Astrocyte of the cerebellum (primary cell): ENCODE measurements at regions not wholly inside any gene's neighbourhood (a gene's known extent, or its start where the extent isn't known, plus 50 kb on each side); places are given as distances from the start of the nearest gene placed in this dataset.

Source experiments
- DNase-seq: peaks from one replicate; pipeline ENCODE4 v3.0.0-alpha.2; 2011; ENCODE audit warnings: low read depth
- H3K4me3 ChIP-seq: 2 replicates; pipeline ENCODE4 v1.5.1; 2011; ENCODE audit warnings: mild to moderate bottlenecking, low read depth, low read length, moderate library complexity
- in situ Hi-C: cut with HindIII; loops from 2 replicates; pipeline ENCODE4 v1.10.0; 2017; ENCODE audit warnings: low sequenced_read_pairs
- TF ChIP-seq, protein P1 (sequence below): IDR thresholded peaks from 2 replicates; pipeline ENCODE4 v1.5.1; 2012; ENCODE audit warnings: low read length, low read depth, moderate library complexity, mild to moderate bottlenecking; ENCODE audit errors: missing control alignments

DNA sequence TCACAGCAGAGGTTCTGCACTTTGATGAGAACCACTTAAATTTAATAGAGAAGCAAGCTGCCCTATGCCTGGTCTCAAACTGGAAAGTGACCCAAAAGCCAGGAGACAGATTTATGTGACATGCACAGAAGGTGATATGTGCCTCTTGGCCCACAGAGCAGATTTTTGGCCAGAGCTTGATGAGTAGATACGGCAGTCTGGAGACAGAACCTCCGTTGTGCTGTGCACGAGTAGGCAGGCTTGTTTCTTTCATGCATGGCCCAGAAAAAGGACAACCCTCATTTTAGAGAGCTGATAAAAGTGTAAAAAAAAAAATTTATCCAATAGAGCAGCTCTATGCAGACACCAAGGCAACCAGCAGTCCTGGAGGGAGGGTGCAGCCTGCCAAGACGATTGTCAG is 423.1 kb downstream of the CNTN6 start:
- DNase-seq = no peak
- TF ChIP-seq, protein P1, sequence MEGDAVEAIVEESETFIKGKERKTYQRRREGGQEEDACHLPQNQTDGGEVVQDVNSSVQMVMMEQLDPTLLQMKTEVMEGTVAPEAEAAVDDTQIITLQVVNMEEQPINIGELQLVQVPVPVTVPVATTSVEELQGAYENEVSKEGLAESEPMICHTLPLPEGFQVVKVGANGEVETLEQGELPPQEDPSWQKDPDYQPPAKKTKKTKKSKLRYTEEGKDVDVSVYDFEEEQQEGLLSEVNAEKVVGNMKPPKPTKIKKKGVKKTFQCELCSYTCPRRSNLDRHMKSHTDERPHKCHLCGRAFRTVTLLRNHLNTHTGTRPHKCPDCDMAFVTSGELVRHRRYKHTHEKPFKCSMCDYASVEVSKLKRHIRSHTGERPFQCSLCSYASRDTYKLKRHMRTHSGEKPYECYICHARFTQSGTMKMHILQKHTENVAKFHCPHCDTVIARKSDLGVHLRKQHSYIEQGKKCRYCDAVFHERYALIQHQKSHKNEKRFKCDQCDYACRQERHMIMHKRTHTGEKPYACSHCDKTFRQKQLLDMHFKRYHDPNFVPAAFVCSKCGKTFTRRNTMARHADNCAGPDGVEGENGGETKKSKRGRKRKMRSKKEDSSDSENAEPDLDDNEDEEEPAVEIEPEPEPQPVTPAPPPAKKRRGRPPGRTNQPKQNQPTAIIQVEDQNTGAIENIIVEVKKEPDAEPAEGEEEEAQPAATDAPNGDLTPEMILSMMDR = no peak
- in situ Hi-C loops = no loop called here
- no peak overlapping the region for H3K4me3 ChIP-seq

DNA sequence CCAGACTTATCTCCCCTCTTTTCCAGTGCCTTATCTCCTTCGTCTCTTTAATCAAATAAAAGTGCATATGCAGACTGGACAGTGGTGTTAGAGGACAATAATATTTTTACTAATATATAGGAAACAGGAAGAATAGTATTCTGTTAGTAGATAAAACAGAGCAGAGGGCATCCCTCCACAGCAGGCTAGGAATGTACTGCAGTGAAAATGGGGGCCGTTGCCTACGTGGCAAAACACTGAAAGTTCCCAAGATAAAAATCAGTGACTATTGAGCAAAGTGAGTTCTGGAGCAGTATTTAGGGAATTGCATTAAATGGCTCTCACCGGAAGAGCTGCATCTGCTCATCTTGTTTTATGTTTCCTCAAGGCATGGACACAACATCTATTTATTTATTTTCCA is 435.0 kb downstream of the CNTN6 start:
- in situ Hi-C loops = no loop called here
- no peak for DNase-seq
- H3K4me3 ChIP-seq = no peak overlapping the region
- TF ChIP-seq, protein P1 = no peak

DNA sequence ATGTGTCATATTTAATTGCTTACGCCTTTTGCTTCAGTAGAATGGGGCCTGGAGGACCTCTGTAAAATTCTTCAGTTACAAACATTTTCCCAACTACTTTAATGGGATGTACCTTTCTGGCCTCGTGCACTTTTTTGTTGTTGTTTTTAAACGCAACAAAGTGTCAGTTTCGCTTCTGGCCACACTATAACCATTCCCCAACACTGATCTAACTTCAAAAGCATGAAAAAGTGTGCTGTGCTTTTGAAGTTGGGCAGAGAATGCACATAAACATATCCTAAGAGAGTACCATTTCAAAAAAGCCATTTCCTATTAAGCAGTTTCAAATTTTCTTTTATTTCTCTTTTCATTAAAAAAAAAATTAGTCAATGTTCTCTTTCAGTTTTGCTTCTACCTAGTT is 435.8 kb downstream of the CNTN6 start:
- in situ Hi-C loops = no loop called here

DNA sequence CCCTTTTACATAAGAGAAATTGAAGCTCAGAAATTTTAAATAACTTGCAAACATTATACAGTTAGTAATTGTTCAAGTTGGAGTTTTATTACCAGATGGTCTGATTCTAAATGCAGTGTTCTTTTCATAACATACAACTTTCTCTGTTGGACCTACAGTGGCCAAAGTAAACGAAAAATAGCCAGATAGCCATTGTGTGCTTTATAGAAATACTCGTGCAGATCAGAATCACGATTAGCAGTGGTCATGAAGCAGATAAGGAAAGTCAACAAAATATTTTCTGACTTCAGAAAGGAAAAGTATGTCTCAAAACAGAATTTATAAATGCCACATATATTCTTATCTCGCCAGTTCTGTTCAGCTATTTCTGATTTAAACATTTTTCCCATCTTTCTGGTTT is 436.9 kb downstream of the CNTN6 start:
- no peak for DNase-seq
- no peak overlapping the region for H3K4me3 ChIP-seq
- in situ Hi-C loops = no loop called here
- TF ChIP-seq, protein P1 = no peak

More for the DNA sequence above, 435.8 kb downstream of the CNTN6 start:
- H3K4me3 ChIP-seq = no peak overlapping the region
- DNase-seq = no peak
- TF ChIP-seq, protein P1 = no peak

DNA sequence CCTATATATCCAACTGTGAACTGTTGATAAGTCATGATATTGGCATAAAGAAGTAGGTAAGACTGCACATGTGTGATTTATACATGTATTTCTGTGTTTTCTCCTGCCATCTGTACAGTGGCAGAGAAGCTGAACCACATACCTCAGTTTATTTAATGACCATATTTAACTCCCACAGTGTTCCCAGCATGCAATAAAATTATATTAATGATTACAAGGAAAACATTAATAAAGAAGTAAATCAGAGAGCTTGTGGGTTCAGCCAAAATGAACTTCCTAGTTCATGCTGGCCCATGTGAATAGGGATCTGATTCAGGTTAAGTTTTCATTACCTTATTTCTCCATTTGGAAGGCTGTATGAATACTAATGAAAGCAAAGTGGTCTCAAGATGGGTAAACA is 439.2 kb downstream of the CNTN6 start:
- TF ChIP-seq, protein P1 = no peak
- in situ Hi-C loops = no loop called here
- H3K4me3 ChIP-seq = no peak overlapping the region
- no peak for DNase-seq

DNA sequence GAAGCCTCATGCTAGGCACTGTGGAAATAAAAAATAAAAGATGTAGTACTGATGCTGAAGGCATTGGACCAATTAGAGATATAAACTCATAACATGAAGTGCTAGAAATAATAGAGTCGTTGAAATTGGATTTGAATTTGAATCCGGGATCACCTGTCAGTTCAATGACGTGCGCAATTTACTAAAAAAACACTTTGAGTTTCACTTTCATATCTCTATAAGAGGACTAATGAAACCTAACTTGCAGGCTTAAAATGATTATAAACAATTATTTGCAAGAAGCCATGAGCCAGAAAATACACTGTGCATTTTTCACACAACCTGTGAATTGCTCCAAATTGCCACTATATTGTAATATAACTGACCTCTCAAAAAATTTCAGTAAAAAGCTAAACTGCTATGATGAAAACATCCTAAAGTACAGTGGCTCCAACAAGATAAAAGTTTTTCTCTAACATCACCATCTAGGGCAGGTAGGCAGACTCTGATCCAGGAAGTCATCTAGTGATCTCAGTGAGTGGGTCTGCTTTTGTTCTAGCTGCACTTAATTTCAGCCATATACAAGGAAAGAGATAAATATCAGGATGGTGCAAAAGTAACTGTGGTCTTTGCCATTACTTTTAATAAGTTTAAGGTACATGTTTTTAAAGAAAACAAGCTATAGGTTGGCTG is 440.2 kb downstream of the CNTN6 start:
- DNase-seq = no peak
- in situ Hi-C loops = no loop called here
- H3K4me3 ChIP-seq = no peak overlapping the region
- TF ChIP-seq, protein P1 = no peak
